ENCODE measurements at regions not wholly inside any gene's neighbourhood (a gene's known extent, or its start where the extent isn't known, plus 50 kb on each side); places are given as distances from the start of the nearest gene placed in this dataset.

- TF ChIP-seq, protein P1, sequence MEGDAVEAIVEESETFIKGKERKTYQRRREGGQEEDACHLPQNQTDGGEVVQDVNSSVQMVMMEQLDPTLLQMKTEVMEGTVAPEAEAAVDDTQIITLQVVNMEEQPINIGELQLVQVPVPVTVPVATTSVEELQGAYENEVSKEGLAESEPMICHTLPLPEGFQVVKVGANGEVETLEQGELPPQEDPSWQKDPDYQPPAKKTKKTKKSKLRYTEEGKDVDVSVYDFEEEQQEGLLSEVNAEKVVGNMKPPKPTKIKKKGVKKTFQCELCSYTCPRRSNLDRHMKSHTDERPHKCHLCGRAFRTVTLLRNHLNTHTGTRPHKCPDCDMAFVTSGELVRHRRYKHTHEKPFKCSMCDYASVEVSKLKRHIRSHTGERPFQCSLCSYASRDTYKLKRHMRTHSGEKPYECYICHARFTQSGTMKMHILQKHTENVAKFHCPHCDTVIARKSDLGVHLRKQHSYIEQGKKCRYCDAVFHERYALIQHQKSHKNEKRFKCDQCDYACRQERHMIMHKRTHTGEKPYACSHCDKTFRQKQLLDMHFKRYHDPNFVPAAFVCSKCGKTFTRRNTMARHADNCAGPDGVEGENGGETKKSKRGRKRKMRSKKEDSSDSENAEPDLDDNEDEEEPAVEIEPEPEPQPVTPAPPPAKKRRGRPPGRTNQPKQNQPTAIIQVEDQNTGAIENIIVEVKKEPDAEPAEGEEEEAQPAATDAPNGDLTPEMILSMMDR (IDR thresholded peaks at IDR 0.05 in 4 of 5, conservative IDR thresholded peaks at IDR 0.05 in 1 of 5): no peak
- no peak for TF ChIP-seq POLR2A (IDR thresholded peaks at IDR 0.05)
Observed at GRCh38 chr3:163508206-163508605, 1570.1 kb downstream of the SI start.

All from gastrocnemius medialis (tissue), 4 donors.